ENCODE measurements at regions not wholly inside any gene's neighbourhood (a gene's known extent, or its start where the extent isn't known, plus 50 kb on each side); places are given as distances from the start of the nearest gene placed in this dataset.

GRCh38 chr5:107290780-107291398 is 379.8 kb downstream of the EFNA5 start:
- Histone ChIP-seq H2AFZ (ENCODE audit: low read depth) (no peak overlapping the region), H3K9me2 (no peaks in the 10 kb centered on the region), H3K9ac (no peak overlapping the region), H3K4me1 (ENCODE audit: control insufficient read depth in 1 of 2, insufficient read depth in 2 of 2, low read depth in 1 of 2, low read length in 1 of 2) (peaks cover 0 to 2% of the 10 kb centered on the region in 2 experiments; a peak in 1 of 4 replicates), H3K27me3 (ENCODE audit: insufficient read depth) (no peaks in the 10 kb centered on the region), H3K9me3 (no peaks in the 10 kb centered on the region), H4K20me1 (ENCODE audit: insufficient read depth) (no peaks in the 10 kb centered on the region), H3K79me2 (ENCODE audit: insufficient read depth) (no peaks in the 10 kb centered on the region), H3F3A (replicated peaks; ENCODE audit: insufficient read depth) (no peaks in the 10 kb centered on the region), H3K36me3 (replicated peaks in 1 of 2; ENCODE audit: control insufficient read depth in 1 of 2, insufficient read depth in 2 of 2, low read length in 1 of 2) (no peaks in the 10 kb centered on the region), H3K4me2 (no peak overlapping the region), H3K27ac (ENCODE audit: low read depth in 2 of 2, low read length in 1 of 2) (no peak overlapping the region), H3K4me3 (ENCODE audit: low read depth in 2 of 2, low read length in 1 of 2) (no peak overlapping the region)
- ChIA-PET CTCF (interaction anchor here (0.7 to 1.1 kb wide), 2 partner anchors 73 to 1068 kb away, joined by 3 read pairs; no protein-coding TSS in a partner anchor), POLR2A (no interaction called here)
- no peak for DNase-seq
- WGBS (ENCODE audit: low lambda C conversion rate) = 82% methylated on average over 6 of the region's 6 CpGs
- no peak for TF ChIP-seq NFIC (IDR thresholded peaks at IDR 0.05; ENCODE audit: borderline replicate concordance)

GRCh38 chr5:107289030-107289714 is 381.6 kb downstream of the EFNA5 start:
- DNase-seq = no peak
- H4K20me1 ChIP-seq (ENCODE audit: insufficient read depth) = no peaks in the 10 kb centered on the region
- ChIA-PET POLR2A (no interaction called here), CTCF (no interaction called here)
- H3K27me3 ChIP-seq (ENCODE audit: insufficient read depth) = no peaks in the 10 kb centered on the region
- no peak overlapping the region for H2AFZ ChIP-seq (ENCODE audit: low read depth)
- no peak overlapping the region for H3K4me3 ChIP-seq (ENCODE audit: low read depth in 2 of 2, low read length in 1 of 2)
- H3K79me2 ChIP-seq (ENCODE audit: insufficient read depth) = no peaks in the 10 kb centered on the region
- no peaks in the 10 kb centered on the region for H3F3A ChIP-seq (replicated peaks; ENCODE audit: insufficient read depth)
- no peak overlapping the region for H3K27ac ChIP-seq (ENCODE audit: low read depth in 2 of 2, low read length in 1 of 2)
- WGBS (ENCODE audit: low lambda C conversion rate) = 75% methylated on average over 4 of the region's 4 CpGs
- no peaks in the 10 kb centered on the region for H3K36me3 ChIP-seq (replicated peaks in 1 of 2; ENCODE audit: control insufficient read depth in 1 of 2, insufficient read depth in 2 of 2, low read length in 1 of 2)
- TF ChIP-seq SIN3A (IDR thresholded peaks at IDR 0.05; ENCODE audit: borderline replicate concordance, low read depth, low read length) (no peak), YY1 (IDR thresholded peaks at IDR 0.05; ENCODE audit: low read depth) (no peak), ZBTB33 (IDR thresholded peaks at IDR 0.05; ENCODE audit: borderline replicate concordance, low read depth) (no peak), TAF1 (IDR thresholded peaks at IDR 0.05; ENCODE audit: borderline replicate concordance, low read depth, low read length) (no peak), FOXM1 (IDR thresholded peaks at IDR 0.05; ENCODE audit: low read depth) (no peak), MXI1 (IDR thresholded peaks at IDR 0.05; ENCODE audit: low read depth, low read length) (no peak), MEF2A (IDR thresholded peaks at IDR 0.05; ENCODE audit: borderline replicate concordance, low read depth) (no peak), CTCF (IDR thresholded peaks at IDR 0.05) (no peak), FOXJ3 (CRISPR knock-in tag; IDR thresholded peaks at IDR 0.05) (no peak)
- no peak overlapping the region for H3K4me2 ChIP-seq
- H3K9me2 ChIP-seq = no peaks in the 10 kb centered on the region
- H3K4me1 ChIP-seq (ENCODE audit: control insufficient read depth in 1 of 2, insufficient read depth in 2 of 2, low read depth in 1 of 2, low read length in 1 of 2) = peaks cover 0 to 2% of the 10 kb centered on the region in 2 experiments; a peak in 1 of 4 replicates
- H3K9me3 ChIP-seq = no peaks in the 10 kb centered on the region
- H3K9ac ChIP-seq = no peak overlapping the region
